ENCODE measurements at regions not wholly inside any gene's neighbourhood (a gene's known extent, or its start where the extent isn't known, plus 50 kb on each side); places are given as distances from the start of the nearest gene placed in this dataset.

- 89% methylated on average over 3 of the region's 3 CpGs for WGBS (ENCODE audit: insufficient coverage)
- POLR2A ChIA-PET = no interaction called here
These were observed 471.0 kb downstream of the SH2D4B start for GRCh38 chr10:81008726-81009125.

GRCh38 chr10:81009296-81009695 lies 471.6 kb downstream of the SH2D4B start:
- intact Hi-C loops (cut with micrococcal nuclease) = no loop called here
- no peak overlapping the region for H3K9ac ChIP-seq (ENCODE audit: low read length)
- H3K4me3 Mint-ChIP-seq = no peak overlapping the region
- peaks cover 0 to 2% (median 0%) of the 10 kb centered on the region in 3 donors for H3K9me3 ChIP-seq (ENCODE audit: control extremely low read depth in 1 of 3, control insufficient read depth in 2 of 3, insufficient read depth in 1 of 3, low read length in 2 of 3)
- no peaks in the 10 kb centered on the region for H3K9me3 Mint-ChIP-seq (ENCODE audit: insufficient read depth)
- ChIA-PET CTCF (no interaction called here), POLR2A (no interaction called here)
- no peaks in the 10 kb centered on the region for H4K20me1 ChIP-seq (ENCODE audit: control insufficient read depth, insufficient read depth, low read length, poor library complexity, severe bottlenecking)
- peaks cover 4% of the 10 kb centered on the region for H3K27me3 Mint-ChIP-seq
- DNase-seq (no peak), ATAC-seq (ENCODE audit: low read depth) (no peak)
- no peaks in the 10 kb centered on the region for H3K79me2 ChIP-seq (ENCODE audit: control insufficient read depth, insufficient read depth, low read length)
- no peaks in the 10 kb centered on the region for H3K36me3 ChIP-seq (replicated peaks in 1 of 2; ENCODE audit: control extremely low read depth in 1 of 2, control insufficient read depth in 1 of 2, extremely low read depth in 1 of 2, insufficient read depth in 2 of 2, low read length in 1 of 2)
- no peaks in the 10 kb centered on the region for H3K27me3 ChIP-seq (replicated peaks in 1 of 4; ENCODE audit: control extremely low read depth in 1 of 4, control insufficient read depth in 3 of 4, insufficient read depth in 4 of 4, low read length in 3 of 4)
- no peak overlapping the region for H3K4me2 ChIP-seq (replicated peaks; ENCODE audit: low read depth, low read length, poor library complexity, severe bottlenecking)
- 89% methylated on average over 5 of the region's 5 CpGs for WGBS (ENCODE audit: insufficient coverage)
- TF ChIP-seq EZH2 (IDR thresholded peaks at IDR 0.05; ENCODE audit: borderline replicate concordance, insufficient read depth, low read depth, low read length, poor library complexity, severe bottlenecking) = no peak
- TF ChIP-seq CTCF (IDR thresholded peaks at IDR 0.05) = no peak
- no peak overlapping the region for H3K4me3 ChIP-seq (ENCODE audit: control extremely low read depth in 1 of 5, extremely low read depth in 1 of 5, insufficient read depth in 1 of 5, low read depth in 2 of 5, low read length in 4 of 5)
- H2AFZ ChIP-seq (ENCODE audit: insufficient read depth, low read depth, low read length, poor library complexity, severe bottlenecking) = no peak overlapping the region
- H3K27ac ChIP-seq (ENCODE audit: low read length in 2 of 2) = no peak overlapping the region
- no peak overlapping the region for H3K27ac Mint-ChIP-seq
- no peaks in the 10 kb centered on the region for H3K4me1 ChIP-seq (ENCODE audit: control insufficient read depth in 2 of 2, insufficient read depth in 2 of 2, low read length in 2 of 2)
- no peaks in the 10 kb centered on the region for H3K4me1 Mint-ChIP-seq

More at GRCh38 chr10:81008726-81009125, 471.0 kb downstream of the SH2D4B start:
- ATAC-seq (ENCODE audit: low read depth) = no peak
- Histone ChIP-seq H3K4me2 (replicated peaks; ENCODE audit: low read depth, low read length, poor library complexity, severe bottlenecking) (no peak overlapping the region), H3K4me1 (ENCODE audit: control insufficient read depth in 2 of 2, insufficient read depth in 2 of 2, low read length in 2 of 2) (no peaks in the 10 kb centered on the region), H3K79me2 (ENCODE audit: control insufficient read depth, insufficient read depth, low read length) (no peaks in the 10 kb centered on the region), H4K20me1 (ENCODE audit: control insufficient read depth, insufficient read depth, low read length, poor library complexity, severe bottlenecking) (no peaks in the 10 kb centered on the region), H3K27me3 (replicated peaks in 1 of 4; ENCODE audit: control extremely low read depth in 1 of 4, control insufficient read depth in 3 of 4, insufficient read depth in 4 of 4, low read length in 3 of 4) (no peaks in the 10 kb centered on the region), H3K36me3 (replicated peaks in 1 of 2; ENCODE audit: control extremely low read depth in 1 of 2, control insufficient read depth in 1 of 2, extremely low read depth in 1 of 2, insufficient read depth in 2 of 2, low read length in 1 of 2) (no peaks in the 10 kb centered on the region), H3K27ac (ENCODE audit: low read length in 2 of 2) (no peak overlapping the region), H2AFZ (ENCODE audit: insufficient read depth, low read depth, low read length, poor library complexity, severe bottlenecking) (no peak overlapping the region), H3K9me3 (ENCODE audit: control extremely low read depth in 1 of 3, control insufficient read depth in 2 of 3, insufficient read depth in 1 of 3, low read length in 2 of 3) (peaks cover 0 to 2% (median 0%) of the 10 kb centered on the region in 3 donors), H3K9ac (ENCODE audit: low read length) (no peak overlapping the region), H3K4me3 (ENCODE audit: control extremely low read depth in 1 of 5, extremely low read depth in 1 of 5, insufficient read depth in 1 of 5, low read depth in 2 of 5, low read length in 4 of 5) (no peak overlapping the region)
- Mint-ChIP-seq H3K27ac (no peak overlapping the region), H3K4me3 (no peak overlapping the region), H3K27me3 (peaks cover 4% of the 10 kb centered on the region), H3K4me1 (no peaks in the 10 kb centered on the region), H3K9me3 (ENCODE audit: insufficient read depth) (no peaks in the 10 kb centered on the region)
- intact Hi-C loops (cut with micrococcal nuclease) = no loop called here
- DNase-seq = no peak
- CTCF ChIA-PET = interaction anchor here (1.2 kb wide), 1 partner anchor 10 kb away, joined by 4 read pairs; no protein-coding TSS in a partner anchor
- no peak for TF ChIP-seq EZH2 (IDR thresholded peaks at IDR 0.05; ENCODE audit: borderline replicate concordance, insufficient read depth, low read depth, low read length, poor library complexity, severe bottlenecking)
- TF ChIP-seq CTCF (IDR thresholded peaks at IDR 0.05) = no peak

Measured in B cell (primary cell).